HCT116 (cell line): ENCODE measurements at regions not wholly inside any gene's neighbourhood (a gene's known extent, or its start where the extent isn't known, plus 50 kb on each side); places are given as distances from the start of the nearest gene placed in this dataset.

Source experiments
- ATAC-seq: fragments of 200-7000 bp; cut with Tn5 transposase; 2 replicates; pipeline ENCODE4 v1.9.1; 2020; ENCODE audit warnings: mild to moderate bottlenecking, moderate library complexity
- BruUV-seq: library from RNA; stranded (reverse); fragments of 400-500 nt; replicated peaks from 2 replicates; lab custom pipeline; 2021; lab: Mats Ljungman, UMichigan
- CTCF ChIA-PET: fragments of 300-600 bp; sonication (Branson Sonifier 250); formaldehyde crosslinking; loops from one replicate; lab custom pipeline; 2021; ENCODE audit warnings: antibody characterized with exemption; lab: Charles Lee
- POLR2A ChIA-PET: fragments of 300-600, 350-600 bp; sonication (Branson Sonifier 250); formaldehyde crosslinking; loops from one replicate; lab custom pipeline; 2021; ENCODE audit warnings: antibody characterized with exemption; lab: Charles Lee
- RAD21 ChIA-PET, 2 experiments: fragments of 300-600 bp; sonication (Branson Sonifier 250); formaldehyde crosslinking; loops; one replicate each; lab custom pipeline; 2023; ENCODE audit warnings: low total read pairs in 2 of 2; ENCODE audit not compliant: uncharacterized antibody in 2 of 2, unreplicated experiment in 2 of 2, low non-redundant PET in 1 of 2; lab: Charles Lee
- DNase-seq: peaks from one replicate; pipeline ENCODE4 v3.0.0-alpha.2; 2010; ENCODE audit warnings: low read depth, low spot score
- H2AFZ ChIP-seq: fragments of 200-600 bp; shearing (Covaris generic), sonication (generic); 2 replicates; pipeline ENCODE4 v1.6.1; 2017; ENCODE audit warnings: low read depth, mixed run types, mixed read lengths, antibody characterized with exemption, low read length; ENCODE audit not compliant: poor library complexity, severe bottlenecking
- H3K27ac ChIP-seq: 2 replicates; pipeline ENCODE4 v1.5.1; 2012; ENCODE audit warnings: low read depth, low read length
- H3K27me3 ChIP-seq: fragments of 200-600 bp; sonication (generic); 2 replicates; pipeline ENCODE4 v1.6.1; 2016; ENCODE audit warnings: mixed run types, low read length, mixed read lengths; ENCODE audit not compliant: insufficient read depth
- H3K36me3 ChIP-seq, 2 experiments: fragments of 200-500 bp in 1 of 2; fragments of 200-600 bp in 1 of 2; sonication (Bioruptor generic) in 1 of 2; sonication (generic) in 1 of 2; 2 replicates each; pipeline versions ENCODE4 v1.5.1 to v1.6.1; 2014 to 2016; ENCODE audit warnings: low read length in 2 of 2, inconsistent platforms in 1 of 2, mixed read lengths in 1 of 2, mixed run types in 1 of 2; ENCODE audit not compliant: insufficient read depth in 2 of 2, control insufficient read depth in 1 of 2
- H3K4me1 ChIP-seq, 2 experiments: fragments of 200-600 bp in 1 of 2; sonication (generic) in 1 of 2; 2 replicates each; pipeline versions ENCODE4 v1.5.1 to v1.6.1; 2012 to 2017; ENCODE audit warnings: low read length in 2 of 2, inconsistent platforms in 1 of 2, mild to moderate bottlenecking in 1 of 2, mixed read lengths in 1 of 2, mixed run types in 1 of 2, moderate library complexity in 1 of 2; ENCODE audit not compliant: insufficient read depth in 2 of 2, control insufficient read depth in 1 of 2
- H3K4me2 ChIP-seq: fragments of 200-600 bp; sonication (generic); 2 replicates; pipeline ENCODE4 v1.6.1; 2017; ENCODE audit warnings: mixed run types, low read length, mixed read lengths
- H3K4me3 ChIP-seq, 2 experiments: fragments of 200-600 bp in 1 of 2; sonication (generic) in 1 of 2; replicated peaks in 1 of 2; 2 replicates each; pipeline ENCODE4 v1.5.1; 2011 to 2016; ENCODE audit warnings: low read length in 2 of 2, control low read depth in 1 of 2, low read depth in 1 of 2, mild to moderate bottlenecking in 1 of 2, mixed read lengths in 1 of 2, mixed run types in 1 of 2
- H3K79me2 ChIP-seq: fragments of 200-600 bp; sonication (generic); 2 replicates; pipeline ENCODE4 v1.6.1; 2017; ENCODE audit warnings: mild to moderate bottlenecking, mixed run types, low read length, moderate library complexity, mixed read lengths; ENCODE audit not compliant: insufficient read depth
- H3K9ac ChIP-seq: fragments of 200-600 bp; sonication (generic); 2 replicates; pipeline ENCODE4 v1.6.1; 2016; ENCODE audit warnings: low read length, mixed read lengths
- H3K9me2 ChIP-seq: fragments of 200-600 bp; sonication (generic), shearing (Covaris generic); 2 replicates; pipeline ENCODE4 v1.6.1; 2017; ENCODE audit warnings: mixed run types, mild to moderate bottlenecking, moderate library complexity; ENCODE audit not compliant: insufficient read depth
- H3K9me3 ChIP-seq, 2 experiments: fragments of 200-500 bp in 1 of 2; fragments of 200-600 bp in 1 of 2; sonication (Bioruptor generic) in 1 of 2; sonication (generic) in 1 of 2; 2 replicates each; pipeline ENCODE4 v1.6.1; 2014 to 2017; ENCODE audit warnings: low read length in 2 of 2, mixed read lengths in 2 of 2, inconsistent platforms in 1 of 2, low read depth in 1 of 2, mild to moderate bottlenecking in 1 of 2, mixed run types in 1 of 2, moderate library complexity in 1 of 2; ENCODE audit not compliant: control insufficient read depth in 1 of 2, insufficient read depth in 1 of 2
- H4K20me1 ChIP-seq: fragments of 200-600 bp; sonication (generic), shearing (Covaris generic); 2 replicates; pipeline ENCODE4 v1.6.1; 2017; ENCODE audit warnings: mixed run types, mild to moderate bottlenecking, moderate library complexity; ENCODE audit not compliant: insufficient read depth
- ATF3 ChIP-seq: IDR thresholded peaks from 2 replicates; pipeline ENCODE4 v1.6.1; 2012
- CEBPB ChIP-seq: IDR thresholded peaks from 2 replicates; pipeline ENCODE4 v1.6.1; 2012; ENCODE audit warnings: low read depth
- EGR1 ChIP-seq: IDR thresholded peaks from 2 replicates; pipeline ENCODE4 v1.6.1; 2012; ENCODE audit warnings: low read depth
- EZH2 ChIP-seq: fragments of 200-600 bp; sonication (generic); IDR thresholded peaks from 2 replicates; pipeline ENCODE4 v1.6.1; 2017; ENCODE audit warnings: antibody characterized with exemption, mixed run types
- EZH2phosphoT487 ChIP-seq: fragments of 200-600 bp; IDR thresholded peaks from 2 replicates; pipeline ENCODE4 v1.6.1; 2018; ENCODE audit warnings: antibody characterized with exemption, borderline replicate concordance
- MAX ChIP-seq: IDR thresholded peaks from 2 replicates; pipeline ENCODE4 v1.6.1; 2012
- POLR2A ChIP-seq: IDR thresholded peaks from 2 replicates; pipeline ENCODE4 v1.7.0; 2011; ENCODE audit warnings: borderline replicate concordance; ENCODE audit not compliant: insufficient read depth, insufficient read length; ENCODE audit errors: extremely low read depth
- POLR2AphosphoS5 ChIP-seq: IDR thresholded peaks from 2 replicates; pipeline ENCODE4 v1.6.1; 2011; ENCODE audit warnings: mild to moderate bottlenecking, low read depth, low read length, moderate library complexity
- RAD21 ChIP-seq: IDR thresholded peaks from 2 replicates; pipeline ENCODE4 v1.6.1; 2012; ENCODE audit warnings: low read depth, mild to moderate bottlenecking
- REST ChIP-seq: IDR thresholded peaks from 2 replicates; pipeline ENCODE4 v1.6.1; 2012; ENCODE audit warnings: low read depth
- SIN3A ChIP-seq: IDR thresholded peaks from 2 replicates; pipeline ENCODE4 v1.6.1; 2012; ENCODE audit warnings: low read depth
- SP1 ChIP-seq: IDR thresholded peaks from 2 replicates; pipeline ENCODE4 v1.6.1; 2012; ENCODE audit warnings: low read depth
- SRF ChIP-seq: IDR thresholded peaks from 2 replicates; pipeline ENCODE4 v1.6.1; 2012; ENCODE audit warnings: low read depth
- TCF7L2 ChIP-seq: IDR thresholded peaks from 2 replicates; pipeline ENCODE4 v1.7.0; 2011; ENCODE audit warnings: borderline replicate concordance, inconsistent platforms; ENCODE audit not compliant: insufficient read depth, insufficient read length; ENCODE audit errors: extremely low read depth
- YY1 ChIP-seq: IDR thresholded peaks from 2 replicates; pipeline ENCODE4 v1.6.1; 2011; ENCODE audit warnings: low read length, low read depth, moderate library complexity, mild to moderate bottlenecking; ENCODE audit not compliant: insufficient replicate concordance; ENCODE audit errors: extremely low read depth
- ZFX ChIP-seq: fragments of 450-650 bp; IDR thresholded peaks from 2 replicates; pipeline ENCODE4 v1.6.1; 2017
- ZNF274 ChIP-seq: fragments of 200-500 bp; sonication (Bioruptor generic); IDR thresholded peaks from 2 replicates; pipeline ENCODE4 v1.6.1; 2014; ENCODE audit warnings: mild to moderate bottlenecking, low read depth, low read length, inconsistent platforms
- intact Hi-C: fragments of 100-400 bp; cut with micrococcal nuclease; formaldehyde crosslinking; loops from 2 replicates; pipeline ENCODE4 v1.10.0; 2022
- TF ChIP-seq, protein P1 (sequence below): IDR thresholded peaks from 2 replicates; pipeline ENCODE4 v1.6.1; 2011; ENCODE audit warnings: mild to moderate bottlenecking, low read length, moderate library complexity; ENCODE audit not compliant: insufficient replicate concordance; ENCODE audit errors: extremely low read depth

- Histone ChIP-seq H3K9me3 (no peaks in the 10 kb centered on the region), H2AFZ (no peak overlapping the region), H3K27ac (no peak overlapping the region), H3K9ac (no peak overlapping the region), H3K4me3 (no peak overlapping the region), H3K79me2 (no peaks in the 10 kb centered on the region), H4K20me1 (no peaks in the 10 kb centered on the region), H3K4me2 (no peak overlapping the region), H3K4me1 (no peaks in the 10 kb centered on the region), H3K36me3 (no peaks in the 10 kb centered on the region), H3K27me3 (no peaks in the 10 kb centered on the region), H3K9me2 (no peaks in the 10 kb centered on the region)
- ATAC-seq, result no peak
- DNase-seq, result no peak
- RAD21 ChIA-PET, result no interaction called here
- intact Hi-C loops, result no loop called here
- CTCF ChIA-PET, result no interaction called here
- TF ChIP-seq EZH2phosphoT487 (no peak), RAD21 (no peak), MAX (no peak), TCF7L2 (no peak), CEBPB (no peak), REST (no peak), SIN3A (no peak), ZFX (no peak), EGR1 (no peak), SRF (no peak), ZNF274 (no peak), SP1 (no peak), EZH2 (no peak), ATF3 (no peak), POLR2A (no peak), YY1 (no peak), POLR2AphosphoS5 (no peak)
- TF ChIP-seq, protein P1, sequence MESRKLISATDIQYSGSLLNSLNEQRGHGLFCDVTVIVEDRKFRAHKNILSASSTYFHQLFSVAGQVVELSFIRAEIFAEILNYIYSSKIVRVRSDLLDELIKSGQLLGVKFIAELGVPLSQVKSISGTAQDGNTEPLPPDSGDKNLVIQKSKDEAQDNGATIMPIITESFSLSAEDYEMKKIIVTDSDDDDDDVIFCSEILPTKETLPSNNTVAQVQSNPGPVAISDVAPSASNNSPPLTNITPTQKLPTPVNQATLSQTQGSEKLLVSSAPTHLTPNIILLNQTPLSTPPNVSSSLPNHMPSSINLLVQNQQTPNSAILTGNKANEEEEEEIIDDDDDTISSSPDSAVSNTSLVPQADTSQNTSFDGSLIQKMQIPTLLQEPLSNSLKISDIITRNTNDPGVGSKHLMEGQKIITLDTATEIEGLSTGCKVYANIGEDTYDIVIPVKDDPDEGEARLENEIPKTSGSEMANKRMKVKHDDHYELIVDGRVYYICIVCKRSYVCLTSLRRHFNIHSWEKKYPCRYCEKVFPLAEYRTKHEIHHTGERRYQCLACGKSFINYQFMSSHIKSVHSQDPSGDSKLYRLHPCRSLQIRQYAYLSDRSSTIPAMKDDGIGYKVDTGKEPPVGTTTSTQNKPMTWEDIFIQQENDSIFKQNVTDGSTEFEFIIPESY, result no peak
- POLR2A ChIA-PET, result no interaction called here
- no TSS peak for BruUV-seq
Measured at GRCh38 chr6:120164531-120164930, 815.0 kb upstream of the MAN1A1 start.
